ENCODE measurements at regions not wholly inside any gene's neighbourhood (a gene's known extent, or its start where the extent isn't known, plus 50 kb on each side); places are given as distances from the start of the nearest gene placed in this dataset.

GRCh38 chr4:83197555-83198235, 83.2 kb upstream of the PLAC8 start:
- H3K9ac ChIP-seq (ENCODE audit: control insufficient read depth, extremely low read depth, insufficient read depth, low read length), result no peak overlapping the region
- FAIRE-seq, result no peak
- H4K20me1 ChIP-seq (ENCODE audit: control insufficient read depth, extremely low read depth, insufficient read depth, low read length), result no peaks in the 10 kb centered on the region
- no peak overlapping the region for H2AFZ ChIP-seq (ENCODE audit: control insufficient read depth, low read length)
- no peak overlapping the region for H3K4me3 ChIP-seq (ENCODE audit: control insufficient read depth in 2 of 3, extremely low read depth in 1 of 3, insufficient read depth in 2 of 3, low read depth in 1 of 3, low read length in 3 of 3)
- H3K4me2 ChIP-seq (ENCODE audit: control insufficient read depth, extremely low read depth, insufficient read depth, low read depth, low read length), result no peak overlapping the region
- H3K27ac ChIP-seq (ENCODE audit: control insufficient read depth, insufficient read depth, low read length), result no peak overlapping the region
- dilution Hi-C loops (cut with MboI; ENCODE audit: extremely low pct_ligation_motif_present, low sequenced_read_pairs), result no loop called here
- no peaks in the 10 kb centered on the region for H3K27me3 ChIP-seq (ENCODE audit: control insufficient read depth, extremely low read depth, insufficient read depth, low read length)
- H3K9me1 ChIP-seq (ENCODE audit: control insufficient read depth, extremely low read depth, insufficient read depth, low read length), result no peaks in the 10 kb centered on the region
- no peaks in the 10 kb centered on the region for H3K36me3 ChIP-seq (ENCODE audit: control insufficient read depth in 2 of 2, extremely low read depth in 1 of 2, insufficient read depth in 2 of 2, low read length in 2 of 2)
- H3K4me1 ChIP-seq (ENCODE audit: control insufficient read depth, extremely low read depth, insufficient read depth, low read length), result no peaks in the 10 kb centered on the region
- H3K9me3 ChIP-seq (ENCODE audit: control insufficient read depth, low read depth, low read length), result no peaks in the 10 kb centered on the region
- no peak for TF ChIP-seq EZH2 (IDR thresholded peaks at IDR 0.05; ENCODE audit: low read length)
- TF ChIP-seq, protein P1, sequence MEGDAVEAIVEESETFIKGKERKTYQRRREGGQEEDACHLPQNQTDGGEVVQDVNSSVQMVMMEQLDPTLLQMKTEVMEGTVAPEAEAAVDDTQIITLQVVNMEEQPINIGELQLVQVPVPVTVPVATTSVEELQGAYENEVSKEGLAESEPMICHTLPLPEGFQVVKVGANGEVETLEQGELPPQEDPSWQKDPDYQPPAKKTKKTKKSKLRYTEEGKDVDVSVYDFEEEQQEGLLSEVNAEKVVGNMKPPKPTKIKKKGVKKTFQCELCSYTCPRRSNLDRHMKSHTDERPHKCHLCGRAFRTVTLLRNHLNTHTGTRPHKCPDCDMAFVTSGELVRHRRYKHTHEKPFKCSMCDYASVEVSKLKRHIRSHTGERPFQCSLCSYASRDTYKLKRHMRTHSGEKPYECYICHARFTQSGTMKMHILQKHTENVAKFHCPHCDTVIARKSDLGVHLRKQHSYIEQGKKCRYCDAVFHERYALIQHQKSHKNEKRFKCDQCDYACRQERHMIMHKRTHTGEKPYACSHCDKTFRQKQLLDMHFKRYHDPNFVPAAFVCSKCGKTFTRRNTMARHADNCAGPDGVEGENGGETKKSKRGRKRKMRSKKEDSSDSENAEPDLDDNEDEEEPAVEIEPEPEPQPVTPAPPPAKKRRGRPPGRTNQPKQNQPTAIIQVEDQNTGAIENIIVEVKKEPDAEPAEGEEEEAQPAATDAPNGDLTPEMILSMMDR (optimal IDR thresholded peaks at IDR 0.05 in 1 of 3, IDR thresholded peaks at IDR 0.05 in 1 of 3, conservative IDR thresholded peaks at IDR 0.05 in 1 of 3; ENCODE audit: extremely low read depth in 1 of 3, insufficient read depth in 2 of 3, low read length in 3 of 3), result no peak
- no peak for DNase-seq (ENCODE audit: low read depth, low spot score)
- H3K79me2 ChIP-seq (ENCODE audit: control insufficient read depth, insufficient read depth, low read length), result no peaks in the 10 kb centered on the region

- H3K4me1 ChIP-seq (ENCODE audit: control insufficient read depth, extremely low read depth, insufficient read depth, low read length), result no peaks in the 10 kb centered on the region
- H3K4me3 ChIP-seq (ENCODE audit: control insufficient read depth in 2 of 3, extremely low read depth in 1 of 3, insufficient read depth in 2 of 3, low read depth in 1 of 3, low read length in 3 of 3), result no peak overlapping the region
- no peak for TF ChIP-seq EZH2 (IDR thresholded peaks at IDR 0.05; ENCODE audit: low read length)
- TF ChIP-seq, protein P1 (optimal IDR thresholded peaks at IDR 0.05 in 1 of 3, IDR thresholded peaks at IDR 0.05 in 1 of 3, conservative IDR thresholded peaks at IDR 0.05 in 1 of 3; ENCODE audit: extremely low read depth in 1 of 3, insufficient read depth in 2 of 3, low read length in 3 of 3), result no peak
- no peaks in the 10 kb centered on the region for H4K20me1 ChIP-seq (ENCODE audit: control insufficient read depth, extremely low read depth, insufficient read depth, low read length)
- no peaks in the 10 kb centered on the region for H3K27me3 ChIP-seq (ENCODE audit: control insufficient read depth, extremely low read depth, insufficient read depth, low read length)
- H2AFZ ChIP-seq (ENCODE audit: control insufficient read depth, low read length), result no peak overlapping the region
- no peaks in the 10 kb centered on the region for H3K79me2 ChIP-seq (ENCODE audit: control insufficient read depth, insufficient read depth, low read length)
- H3K36me3 ChIP-seq (ENCODE audit: control insufficient read depth in 2 of 2, extremely low read depth in 1 of 2, insufficient read depth in 2 of 2, low read length in 2 of 2), result no peaks in the 10 kb centered on the region
- H3K9ac ChIP-seq (ENCODE audit: control insufficient read depth, extremely low read depth, insufficient read depth, low read length), result no peak overlapping the region
- no peaks in the 10 kb centered on the region for H3K9me3 ChIP-seq (ENCODE audit: control insufficient read depth, low read depth, low read length)
- no peak overlapping the region for H3K27ac ChIP-seq (ENCODE audit: control insufficient read depth, insufficient read depth, low read length)
- FAIRE-seq, result no peak
- no peak for DNase-seq (ENCODE audit: low read depth, low spot score)
- dilution Hi-C loops (cut with MboI; ENCODE audit: extremely low pct_ligation_motif_present, low sequenced_read_pairs), result no loop called here
- H3K4me2 ChIP-seq (ENCODE audit: control insufficient read depth, extremely low read depth, insufficient read depth, low read depth, low read length), result no peak overlapping the region
- no peaks in the 10 kb centered on the region for H3K9me1 ChIP-seq (ENCODE audit: control insufficient read depth, extremely low read depth, insufficient read depth, low read length)
These were observed 82.4 kb upstream of the PLAC8 start for GRCh38 chr4:83196921-83197320.

All from keratinocyte (primary cell).